Pancreas (tissue), 10 donors: ENCODE measurements at regions not wholly inside any gene's neighbourhood (a gene's known extent, or its start where the extent isn't known, plus 50 kb on each side); places are given as distances from the start of the nearest gene placed in this dataset.

Experiments
- ATAC-seq, 4 donors: fragments of 200-7000 bp; cut with Tn5 transposase; one replicate each; pipeline versions ENCODE4 v1.8.0 to v1.9.1; 2020; ENCODE audit warnings: mild to moderate bottlenecking in 4 of 4, moderate library complexity in 4 of 4
- DNase-seq, 6 donors: peaks; one replicate each; pipeline ENCODE4 v3.0.0-alpha.2; 2020
- FAIRE-seq: peaks from 2 replicates; lab custom pipeline; 2012; peaks lifted over from hg19 to GRCh38; lab: Jason Lieb, UNC
- H3K27ac ChIP-seq, 4 donors: fragments of 200-600 bp; sonication (generic); 1 replicate in 3 of 4; 2 replicates in 1 of 4; pipeline versions ENCODE4 v1.5.0 to v1.8.0; 2020
- H3K27me3 ChIP-seq, 4 donors: fragments of 200-600 bp; one replicate each; pipeline ENCODE4 v1.8.0; 2021
- H3K36me3 ChIP-seq, 3 donors: fragments of 200-600 bp; sonication (generic) in 1 of 3; one replicate each; pipeline versions ENCODE4 v1.5.0 to v1.8.0; 2020 to 2021
- H3K4me1 ChIP-seq, 3 donors: fragments of 200-600 bp; one replicate each; pipeline ENCODE4 v1.8.0; 2021
- H3K4me3 ChIP-seq, 4 donors: fragments of 200-600 bp; sonication (generic) in 2 of 4; one replicate each; pipeline versions ENCODE4 v1.5.0 to v1.8.0; 2020 to 2021
- H3K9me3 ChIP-seq, 4 donors: fragments of 200-600 bp; one replicate each; pipeline ENCODE4 v1.8.0; 2021
- WGBS, 2 donors: extraction: QIAGEN DNeasy Blood & Tissue Kit; methylation state at CpG; one replicate each; pipeline ENCODE4 v1.1.7; 2013; 5-methylcytosine and 5-hydroxymethylcytosine counted together
- intact Hi-C, 3 donors: fragments of 100-400 bp; cut with DNase I; formaldehyde crosslinking; loops; one replicate each; pipeline versions ENCODE4 v1.11.1 to v1.14.2; 2022
- TF ChIP-seq, protein P1 (sequence below), 4 donors: fragments of 200-600 bp; sonication (generic) in 3 of 4; IDR thresholded peaks; one replicate each; pipeline versions ENCODE4 v1.5.0 to v1.8.0; 2021; ENCODE audit warnings: antibody characterized with exemption in 4 of 4
- donor health status: healthy with polysubstance abuse.
- donor health status: DM: no; HTN: no; CAD: no; lungs with moderate emphysema.
- donor health status: DM: no; HTN: no; CAD: no.
- donor health status: control.
- donor health status: control.
- donor health status: Bipolar disorder and iron deficiency.
- donor health status: DM: yes; HTN: yes; CAD: no.
- donor health status: DM: no; HTN: no; CAD: no.
- donor health status: DM: no; HTN: no; CAD: no.
- donor health status: DM: yes; HTN: yes; CAD: no.

DNA sequence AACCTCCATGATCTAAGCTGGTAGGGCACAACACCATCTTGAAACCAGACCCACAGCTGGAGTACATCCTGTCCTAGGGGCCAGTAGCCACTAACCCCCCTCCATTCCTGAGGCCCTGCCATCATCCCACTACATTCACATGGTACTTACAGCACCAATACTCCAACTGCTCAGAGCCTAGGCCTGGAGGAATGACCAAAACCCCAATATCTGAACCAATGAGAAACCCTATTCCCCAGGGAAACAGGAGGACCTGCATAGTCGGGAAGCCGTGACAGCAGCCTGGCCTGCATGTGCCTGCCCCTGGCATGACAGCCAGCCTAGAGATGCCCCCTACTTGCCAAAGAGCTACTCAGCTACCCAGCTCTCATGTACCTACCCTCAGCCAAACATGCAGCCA, 65.4 kb upstream of the DMRT1 start:
- FAIRE-seq (no peak), DNase-seq (no peak), ATAC-seq (no peak)
- Histone ChIP-seq H3K9me3 (no peaks in the 10 kb centered on the region), H3K4me3 (no peak overlapping the region), H3K27ac (no peak overlapping the region), H3K27me3 (no peaks in the 10 kb centered on the region), H3K36me3 (no peaks in the 10 kb centered on the region), H3K4me1 (no peaks in the 10 kb centered on the region)
- TF ChIP-seq, protein P1, sequence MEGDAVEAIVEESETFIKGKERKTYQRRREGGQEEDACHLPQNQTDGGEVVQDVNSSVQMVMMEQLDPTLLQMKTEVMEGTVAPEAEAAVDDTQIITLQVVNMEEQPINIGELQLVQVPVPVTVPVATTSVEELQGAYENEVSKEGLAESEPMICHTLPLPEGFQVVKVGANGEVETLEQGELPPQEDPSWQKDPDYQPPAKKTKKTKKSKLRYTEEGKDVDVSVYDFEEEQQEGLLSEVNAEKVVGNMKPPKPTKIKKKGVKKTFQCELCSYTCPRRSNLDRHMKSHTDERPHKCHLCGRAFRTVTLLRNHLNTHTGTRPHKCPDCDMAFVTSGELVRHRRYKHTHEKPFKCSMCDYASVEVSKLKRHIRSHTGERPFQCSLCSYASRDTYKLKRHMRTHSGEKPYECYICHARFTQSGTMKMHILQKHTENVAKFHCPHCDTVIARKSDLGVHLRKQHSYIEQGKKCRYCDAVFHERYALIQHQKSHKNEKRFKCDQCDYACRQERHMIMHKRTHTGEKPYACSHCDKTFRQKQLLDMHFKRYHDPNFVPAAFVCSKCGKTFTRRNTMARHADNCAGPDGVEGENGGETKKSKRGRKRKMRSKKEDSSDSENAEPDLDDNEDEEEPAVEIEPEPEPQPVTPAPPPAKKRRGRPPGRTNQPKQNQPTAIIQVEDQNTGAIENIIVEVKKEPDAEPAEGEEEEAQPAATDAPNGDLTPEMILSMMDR (IDR thresholded peaks at IDR 0.05) = no peak
- intact Hi-C loops = no loop called here
- 43 to 64% methylated on average over 2 of the region's 2 CpGs for WGBS, 2 donors

DNA sequence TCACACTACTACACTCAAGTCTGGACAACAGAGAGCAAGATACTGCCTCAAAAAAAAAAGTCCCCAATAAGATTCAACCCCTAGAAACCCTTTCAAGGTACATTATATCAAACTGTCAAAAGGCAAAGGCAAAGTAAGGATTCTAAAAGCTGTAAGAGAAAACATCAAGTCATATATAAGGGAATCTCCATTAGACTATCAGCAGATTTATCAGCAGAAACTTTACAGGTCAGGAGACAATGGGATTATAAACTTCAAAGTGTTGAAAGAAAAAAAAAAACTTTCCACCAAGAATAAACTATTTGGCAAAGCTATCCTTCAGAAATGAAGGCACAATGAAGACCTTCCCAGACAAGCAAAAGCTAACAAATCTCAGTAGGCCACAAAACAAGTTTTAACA, 63.5 kb upstream of the DMRT1 start:
- ATAC-seq (no peak), FAIRE-seq (no peak), DNase-seq (no peak)
- H3K36me3 ChIP-seq = no peaks in the 10 kb centered on the region
- intact Hi-C loops = no loop called here
- no peak overlapping the region for H3K4me3 ChIP-seq
- H3K9me3 ChIP-seq = no peaks in the 10 kb centered on the region
- no peaks in the 10 kb centered on the region for H3K27me3 ChIP-seq
- TF ChIP-seq, protein P1 (IDR thresholded peaks at IDR 0.05) = no peak
- H3K27ac ChIP-seq = no peak overlapping the region
- H3K4me1 ChIP-seq = no peaks in the 10 kb centered on the region

DNA sequence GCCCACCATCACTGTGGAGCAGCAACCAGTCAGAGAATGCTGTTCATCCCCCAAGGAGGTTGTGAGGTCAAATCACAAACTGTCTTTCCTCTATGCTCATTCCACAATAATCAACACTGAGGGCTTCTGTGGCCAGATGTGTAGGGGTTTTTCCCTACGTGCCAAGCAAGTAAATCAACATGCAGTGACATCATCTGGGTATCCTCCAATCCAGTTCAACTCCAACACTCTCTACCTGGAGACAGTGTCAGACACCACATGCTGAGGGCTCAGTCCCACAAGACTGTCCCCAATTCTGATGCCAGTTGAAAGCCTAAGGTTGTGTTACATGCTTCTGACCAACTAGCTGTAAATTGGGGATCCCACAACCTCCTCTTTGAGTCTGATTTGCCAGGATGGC, 57.3 kb upstream of the DMRT1 start:
- Histone ChIP-seq H3K27me3 (no peaks in the 10 kb centered on the region), H3K27ac (no peak overlapping the region), H3K36me3 (no peaks in the 10 kb centered on the region), H3K4me1 (no peaks in the 10 kb centered on the region), H3K9me3 (no peaks in the 10 kb centered on the region), H3K4me3 (no peak overlapping the region)
- TF ChIP-seq, protein P1 (IDR thresholded peaks at IDR 0.05) = no peak
- no peak for FAIRE-seq
- 68 to 73% methylated on average over 1 of the region's 1 CpG for WGBS, 2 donors
- intact Hi-C loops = no loop called here
- no peak for ATAC-seq
- no peak for DNase-seq

DNA sequence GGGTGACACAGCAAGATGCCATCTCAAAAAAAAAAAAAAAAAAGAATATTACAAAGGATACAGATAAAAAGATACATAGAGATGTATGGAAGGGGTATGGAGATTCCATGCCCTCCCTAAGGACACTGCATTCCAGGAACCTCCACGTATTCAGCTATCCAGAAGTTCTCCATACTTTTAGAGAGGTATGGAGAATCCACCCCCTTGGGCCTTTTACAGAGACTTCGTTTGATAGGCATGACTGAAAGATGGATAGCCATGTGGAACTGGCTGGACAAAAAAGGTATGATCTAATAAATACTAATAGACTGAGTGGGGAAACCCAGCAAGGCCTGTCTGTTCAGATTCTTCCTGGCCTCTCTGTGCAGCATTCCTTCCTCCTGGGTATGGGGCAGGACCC, 56.6 kb upstream of the DMRT1 start:
- intact Hi-C loops = no loop called here
- 59 to 74% methylated on average over 2 of the region's 2 CpGs for WGBS, 2 donors
- Histone ChIP-seq H3K27ac (no peak overlapping the region), H3K4me1 (no peaks in the 10 kb centered on the region), H3K27me3 (no peaks in the 10 kb centered on the region), H3K9me3 (no peaks in the 10 kb centered on the region), H3K4me3 (no peak overlapping the region), H3K36me3 (no peaks in the 10 kb centered on the region)
- ATAC-seq (no peak), DNase-seq (no peak), FAIRE-seq (no peak)
- TF ChIP-seq, protein P1 (IDR thresholded peaks at IDR 0.05) = no peak

DNA sequence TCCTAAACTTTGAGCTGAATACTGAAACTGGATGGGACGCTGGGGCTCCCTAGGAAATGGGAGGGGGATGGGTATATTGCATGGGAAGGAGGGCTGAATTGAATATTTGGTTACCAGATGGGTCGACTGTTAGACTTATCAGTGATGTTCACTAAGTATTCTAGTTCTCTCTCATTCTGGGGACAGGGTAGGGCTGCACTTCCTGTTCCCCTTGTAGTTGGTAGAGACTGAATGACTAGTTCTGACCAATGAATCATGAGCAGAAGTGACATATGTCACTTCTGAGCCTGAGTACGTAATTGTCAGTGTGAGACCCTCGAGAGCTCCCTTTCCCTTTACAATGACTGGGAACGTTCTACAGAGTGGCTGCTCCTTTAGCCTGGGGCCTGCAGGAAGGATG, 55.5 kb upstream of the DMRT1 start:
- TF ChIP-seq, protein P1 (IDR thresholded peaks at IDR 0.05) = no peak
- H3K27ac ChIP-seq = no peak overlapping the region
- no peak for DNase-seq
- intact Hi-C loops = no loop called here
- 65 to 66% methylated on average over 5 of the region's 5 CpGs for WGBS, 2 donors
- H3K36me3 ChIP-seq = no peaks in the 10 kb centered on the region
- no peak for FAIRE-seq
- no peak for ATAC-seq
- no peaks in the 10 kb centered on the region for H3K4me1 ChIP-seq
- no peaks in the 10 kb centered on the region for H3K9me3 ChIP-seq
- no peak overlapping the region for H3K4me3 ChIP-seq
- H3K27me3 ChIP-seq = no peaks in the 10 kb centered on the region
